Testis (tissue), 2 donors: ENCODE measurements at regions not wholly inside any gene's neighbourhood (a gene's known extent, or its start where the extent isn't known, plus 50 kb on each side); places are given as distances from the start of the nearest gene placed in this dataset.

Experiments
- DNase-seq: peaks from one replicate; pipeline ENCODE4 v3.0.0-alpha.2; 2019
- H3K27ac ChIP-seq, 2 donors: fragments of 200-600 bp; sonication (generic); one replicate each; pipeline ENCODE4 v1.5.1; 2019
- H3K27me3 ChIP-seq: fragments of 200-600 bp; sonication (generic); one replicate; pipeline ENCODE4 v1.5.1; 2019
- H3K36me3 ChIP-seq: fragments of 200-600 bp; sonication (generic); one replicate; pipeline ENCODE4 v1.5.1; 2017; ENCODE audit warnings: low read depth; ENCODE audit errors: missing control alignments
- H3K4me1 ChIP-seq: fragments of 200-600 bp; sonication (generic); one replicate; pipeline ENCODE4 v1.5.1; 2019
- H3K4me3 ChIP-seq, 2 donors: fragments of 200-600 bp; sonication (generic); one replicate each; pipeline ENCODE4 v1.5.1; 2017 to 2019
- H3K9me3 ChIP-seq: fragments of 200-600 bp; sonication (generic); one replicate; pipeline ENCODE4 v1.5.1; 2017
- POLR2A ChIP-seq: fragments of 450-650 bp; IDR thresholded peaks from one replicate; pipeline ENCODE4 v1.6.1; 2017; ENCODE audit warnings: antibody characterized with exemption, mild to moderate bottlenecking, moderate library complexity
- WGBS, 2 donors: methylation state at CpG; one replicate each; pipeline ENCODE4 v1.1.5; 2018; 5-methylcytosine and 5-hydroxymethylcytosine counted together
- intact Hi-C: fragments of 100-400 bp; cut with DNase I; formaldehyde crosslinking; loops from one replicate; pipeline ENCODE4 v1.15.1; 2023; ENCODE audit warnings: low total_unique reads
- TF ChIP-seq, protein P1 (sequence below), 3 experiments: fragments of 450-650 bp in 2 of 3; fragments of 200-600 bp in 1 of 3; sonication (generic) in 1 of 3; IDR thresholded peaks; one replicate each; pipeline ENCODE4 v1.5.1; 2016 to 2019; ENCODE audit warnings: antibody characterized with exemption in 3 of 3, mild to moderate bottlenecking in 2 of 3, moderate library complexity in 1 of 3

DNA sequence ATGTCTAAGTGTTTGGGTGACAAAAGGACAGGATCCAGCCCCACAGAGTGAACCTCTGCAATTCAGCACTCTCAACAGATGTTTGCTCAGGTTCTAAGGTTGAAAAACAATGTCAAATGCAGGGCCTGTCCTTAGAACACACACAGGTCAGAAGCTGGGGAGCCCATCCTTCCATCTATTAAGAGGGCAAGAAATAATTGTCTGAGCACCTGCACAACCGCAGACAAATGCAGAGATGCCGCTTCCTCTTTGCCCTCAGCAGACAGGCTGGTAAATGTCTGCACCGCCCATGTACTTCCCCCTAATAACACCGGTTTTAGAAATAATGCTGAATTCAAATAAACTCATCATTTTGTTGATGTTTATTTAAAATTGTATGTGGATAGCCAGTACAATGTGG is 414.5 kb upstream of the ADAMTS16 start:
- Histone ChIP-seq H3K4me1 (no peaks in the 10 kb centered on the region), H3K4me3 (no peak overlapping the region), H3K36me3 (no peaks in the 10 kb centered on the region), H3K27ac (no peak overlapping the region), H3K27me3 (no peaks in the 10 kb centered on the region), H3K9me3 (no peaks in the 10 kb centered on the region)
- intact Hi-C loops, result no loop called here
- DNase-seq, result no peak
- TF ChIP-seq POLR2A, result no peak
- TF ChIP-seq, protein P1, sequence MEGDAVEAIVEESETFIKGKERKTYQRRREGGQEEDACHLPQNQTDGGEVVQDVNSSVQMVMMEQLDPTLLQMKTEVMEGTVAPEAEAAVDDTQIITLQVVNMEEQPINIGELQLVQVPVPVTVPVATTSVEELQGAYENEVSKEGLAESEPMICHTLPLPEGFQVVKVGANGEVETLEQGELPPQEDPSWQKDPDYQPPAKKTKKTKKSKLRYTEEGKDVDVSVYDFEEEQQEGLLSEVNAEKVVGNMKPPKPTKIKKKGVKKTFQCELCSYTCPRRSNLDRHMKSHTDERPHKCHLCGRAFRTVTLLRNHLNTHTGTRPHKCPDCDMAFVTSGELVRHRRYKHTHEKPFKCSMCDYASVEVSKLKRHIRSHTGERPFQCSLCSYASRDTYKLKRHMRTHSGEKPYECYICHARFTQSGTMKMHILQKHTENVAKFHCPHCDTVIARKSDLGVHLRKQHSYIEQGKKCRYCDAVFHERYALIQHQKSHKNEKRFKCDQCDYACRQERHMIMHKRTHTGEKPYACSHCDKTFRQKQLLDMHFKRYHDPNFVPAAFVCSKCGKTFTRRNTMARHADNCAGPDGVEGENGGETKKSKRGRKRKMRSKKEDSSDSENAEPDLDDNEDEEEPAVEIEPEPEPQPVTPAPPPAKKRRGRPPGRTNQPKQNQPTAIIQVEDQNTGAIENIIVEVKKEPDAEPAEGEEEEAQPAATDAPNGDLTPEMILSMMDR (IDR thresholded peaks at IDR 0.05), result no peak
- WGBS, 2 donors, result 94 to 97% methylated on average over 4 of the region's 4 CpGs

DNA sequence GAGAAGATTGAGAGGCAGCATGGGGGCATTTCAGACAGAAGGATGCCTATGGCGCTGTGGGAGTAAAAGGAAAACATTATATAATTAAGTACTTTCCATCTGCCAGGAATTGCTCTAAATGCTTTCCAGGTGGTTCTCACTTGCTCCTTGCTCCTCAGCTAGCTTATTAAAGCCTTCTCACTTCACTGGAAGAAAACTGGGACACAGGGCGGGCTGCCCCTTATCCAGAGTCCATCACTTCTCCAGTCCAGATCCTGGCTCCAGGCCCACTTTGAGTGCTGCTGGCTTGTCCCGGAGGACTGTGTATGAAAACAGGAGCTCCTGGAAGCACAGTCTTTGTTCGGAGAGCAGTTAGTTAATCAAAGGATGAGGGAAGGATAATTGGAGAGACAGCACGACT is 409.9 kb upstream of the ADAMTS16 start:
- intact Hi-C loops, result no loop called here
- H3K36me3 ChIP-seq, result no peaks in the 10 kb centered on the region
- no peaks in the 10 kb centered on the region for H3K4me1 ChIP-seq
- TF ChIP-seq POLR2A, result no peak
- TF ChIP-seq, protein P1 (IDR thresholded peaks at IDR 0.05), result no peak
- no peak overlapping the region for H3K27ac ChIP-seq
- 55 to 58% methylated on average over 5 of the region's 5 CpGs for WGBS, 2 donors
- no peak for DNase-seq
- no peak overlapping the region for H3K4me3 ChIP-seq
- no peaks in the 10 kb centered on the region for H3K27me3 ChIP-seq
- H3K9me3 ChIP-seq, result no peaks in the 10 kb centered on the region

DNA sequence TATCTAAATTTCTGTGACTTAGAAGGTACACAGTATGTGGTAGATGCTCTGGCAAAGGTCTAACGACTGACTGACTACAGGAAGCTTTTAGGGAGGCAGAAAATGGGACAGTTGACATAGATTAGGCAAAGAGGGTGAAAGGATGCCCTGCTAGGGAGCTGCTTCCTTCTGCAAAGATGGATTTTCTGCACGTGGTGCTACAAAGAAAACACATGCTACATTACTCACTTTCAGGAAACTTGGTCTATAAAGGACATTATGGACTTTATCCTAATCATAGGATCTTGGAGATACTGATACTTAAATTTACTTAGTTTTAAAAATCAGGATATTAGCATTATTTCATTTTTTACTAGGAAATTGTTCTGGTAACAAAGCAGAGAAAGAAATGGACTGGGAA is 405.8 kb upstream of the ADAMTS16 start:
- no peak for DNase-seq
- intact Hi-C loops, result no loop called here
- whole genome bisulfite sequencing, 2 donors, result 54 to 66% methylated on average over 2 of the region's 2 CpGs

DNA sequence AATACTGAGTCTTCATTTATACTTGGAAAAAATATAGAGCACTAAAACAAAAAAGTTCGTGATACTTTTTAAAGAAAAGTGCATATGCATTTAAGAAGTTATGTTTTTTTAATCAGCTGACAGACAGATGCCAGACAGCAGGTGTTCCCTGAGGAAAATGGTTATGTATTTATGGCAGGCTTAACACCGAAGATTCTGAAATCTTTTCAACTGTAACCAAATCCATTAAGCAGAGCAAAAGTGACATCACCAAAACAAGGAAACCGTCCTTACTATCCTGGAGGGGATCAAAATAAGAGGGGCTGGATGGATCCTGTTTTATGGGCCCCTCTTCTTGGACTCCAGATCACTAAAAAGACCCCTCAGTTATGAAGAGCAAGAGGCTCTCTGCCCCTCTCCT is 404.9 kb upstream of the ADAMTS16 start:
- no peak for TF ChIP-seq POLR2A
- TF ChIP-seq, protein P1 (IDR thresholded peaks at IDR 0.05), result no peak
- Histone ChIP-seq H3K4me1 (no peaks in the 10 kb centered on the region), H3K27me3 (no peaks in the 10 kb centered on the region), H3K9me3 (no peaks in the 10 kb centered on the region), H3K27ac (no peak overlapping the region), H3K4me3 (no peak overlapping the region), H3K36me3 (no peaks in the 10 kb centered on the region)
- WGBS, 2 donors, result 77 to 81% methylated on average over 3 of the region's 3 CpGs
- intact Hi-C loops, result no loop called here
- DNase-seq, result no peak

More for the DNA sequence above, 405.8 kb upstream of the ADAMTS16 start:
- no peaks in the 10 kb centered on the region for H3K27me3 ChIP-seq
- no peak overlapping the region for H3K27ac ChIP-seq
- H3K4me1 ChIP-seq, result no peaks in the 10 kb centered on the region
- no peaks in the 10 kb centered on the region for H3K36me3 ChIP-seq
- H3K9me3 ChIP-seq, result no peaks in the 10 kb centered on the region
- TF ChIP-seq POLR2A, result no peak
- TF ChIP-seq, protein P1 (IDR thresholded peaks at IDR 0.05), result no peak
- no peak overlapping the region for H3K4me3 ChIP-seq

DNA sequence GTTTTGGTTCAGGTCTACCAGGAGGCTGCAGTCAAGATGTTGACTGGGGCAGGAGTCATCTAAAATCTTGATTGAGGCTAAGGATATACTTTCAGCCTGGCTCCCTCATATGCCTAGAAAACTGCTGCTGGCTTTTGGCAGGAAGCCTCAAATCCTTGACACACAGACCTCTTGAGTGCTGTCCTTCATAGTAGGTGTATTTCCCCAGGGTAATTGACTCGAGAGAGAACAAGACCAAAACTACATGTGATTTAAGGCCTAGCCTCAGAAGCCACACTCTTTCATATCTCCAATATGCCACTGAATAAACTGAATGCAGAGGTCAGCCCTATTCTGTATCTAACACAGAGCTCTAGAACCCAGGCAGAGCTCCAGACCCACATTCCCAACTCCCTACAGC is 402.3 kb upstream of the ADAMTS16 start:
- H3K4me1 ChIP-seq, result no peaks in the 10 kb centered on the region
- no peaks in the 10 kb centered on the region for H3K27me3 ChIP-seq
- no peak for DNase-seq
- no peaks in the 10 kb centered on the region for H3K9me3 ChIP-seq
- no peaks in the 10 kb centered on the region for H3K36me3 ChIP-seq
- TF ChIP-seq POLR2A, result no peak
- TF ChIP-seq, protein P1 (IDR thresholded peaks at IDR 0.05), result no peak
- intact Hi-C loops, result no loop called here
- H3K27ac ChIP-seq, result no peak overlapping the region
- 53 to 67% methylated on average over 1 of the region's 1 CpG for WGBS, 2 donors
- H3K4me3 ChIP-seq, result no peak overlapping the region
